ENCODE measurements at regions not wholly inside any gene's neighbourhood (a gene's known extent, or its start where the extent isn't known, plus 50 kb on each side); places are given as distances from the start of the nearest gene placed in this dataset.

- TF ChIP-seq FOXK2 (IDR thresholded peaks at IDR 0.05) = no peak
- no peak for TF ChIP-seq HDGF (IDR thresholded peaks at IDR 0.05; ENCODE audit: borderline replicate concordance)
- TF ChIP-seq TARDBP (IDR thresholded peaks at IDR 0.05) = no peak
Observed at GRCh38 chr19:13623716-13624710, 117.7 kb upstream of the CACNA1A start.

Data from HEK293T (cell line).